B cell (primary cell): ENCODE measurements at regions not wholly inside any gene's neighbourhood (a gene's known extent, or its start where the extent isn't known, plus 50 kb on each side); places are given as distances from the start of the nearest gene placed in this dataset.

Source experiments
- CTCF ChIP-seq: fragments of 200-600 bp; IDR thresholded peaks from one replicate; pipeline ENCODE4 v1.8.0; 2022; ENCODE audit warnings: antibody characterized with exemption, mild to moderate bottlenecking
- EZH2 ChIP-seq: IDR thresholded peaks from 2 replicates; pipeline ENCODE4 v1.6.1; 2012; ENCODE audit warnings: borderline replicate concordance, low read depth, mild to moderate bottlenecking, moderate library complexity, low read length; ENCODE audit not compliant: insufficient read depth, poor library complexity, severe bottlenecking

- TF ChIP-seq CTCF (no peak), EZH2 (no peak)
Observed at GRCh38 chr5:90095292-90096060, 314.1 kb downstream of the CETN3 start.
